LNCaP clone FGC (cell line): ENCODE measurements at regions not wholly inside any gene's neighbourhood (a gene's known extent, or its start where the extent isn't known, plus 50 kb on each side); places are given as distances from the start of the nearest gene placed in this dataset.

Experiments
- DNase-seq: peaks from one replicate; pipeline ENCODE4 v3.0.0-alpha.2; 2011; ENCODE audit warnings: low read depth
- H3K4me3 ChIP-seq: 2 replicates; pipeline ENCODE4 v1.5.1; 2011; ENCODE audit warnings: mild to moderate bottlenecking, low read depth, low read length, control low read depth
- TF ChIP-seq, protein P1 (sequence below): IDR thresholded peaks from 2 replicates; pipeline ENCODE4 v1.5.1; 2012; ENCODE audit warnings: mild to moderate bottlenecking; ENCODE audit not compliant: control insufficient read depth, insufficient read depth; ENCODE audit errors: extremely low read depth

DNA sequence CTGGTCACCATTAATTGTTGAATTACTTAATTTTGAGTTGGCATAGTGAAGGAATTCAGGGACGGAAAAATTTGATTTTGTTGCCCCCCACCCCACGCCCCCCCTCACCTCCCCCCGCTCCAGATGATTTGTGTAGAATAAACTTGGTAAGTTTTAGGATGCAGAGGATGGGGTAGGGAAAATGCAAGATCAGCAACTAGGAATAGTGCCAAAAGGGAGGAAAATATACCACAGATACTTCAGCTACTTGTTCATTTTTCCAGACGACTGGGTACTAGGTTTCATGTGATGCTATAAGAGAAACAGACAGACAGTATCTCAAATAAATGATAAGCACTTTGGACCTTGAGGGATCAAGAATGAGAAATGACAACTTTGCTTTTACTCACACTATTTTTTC, 862.2 kb upstream of the SEMA6A start:
- no peak for DNase-seq
- H3K4me3 ChIP-seq, result no peak overlapping the region
- TF ChIP-seq, protein P1, sequence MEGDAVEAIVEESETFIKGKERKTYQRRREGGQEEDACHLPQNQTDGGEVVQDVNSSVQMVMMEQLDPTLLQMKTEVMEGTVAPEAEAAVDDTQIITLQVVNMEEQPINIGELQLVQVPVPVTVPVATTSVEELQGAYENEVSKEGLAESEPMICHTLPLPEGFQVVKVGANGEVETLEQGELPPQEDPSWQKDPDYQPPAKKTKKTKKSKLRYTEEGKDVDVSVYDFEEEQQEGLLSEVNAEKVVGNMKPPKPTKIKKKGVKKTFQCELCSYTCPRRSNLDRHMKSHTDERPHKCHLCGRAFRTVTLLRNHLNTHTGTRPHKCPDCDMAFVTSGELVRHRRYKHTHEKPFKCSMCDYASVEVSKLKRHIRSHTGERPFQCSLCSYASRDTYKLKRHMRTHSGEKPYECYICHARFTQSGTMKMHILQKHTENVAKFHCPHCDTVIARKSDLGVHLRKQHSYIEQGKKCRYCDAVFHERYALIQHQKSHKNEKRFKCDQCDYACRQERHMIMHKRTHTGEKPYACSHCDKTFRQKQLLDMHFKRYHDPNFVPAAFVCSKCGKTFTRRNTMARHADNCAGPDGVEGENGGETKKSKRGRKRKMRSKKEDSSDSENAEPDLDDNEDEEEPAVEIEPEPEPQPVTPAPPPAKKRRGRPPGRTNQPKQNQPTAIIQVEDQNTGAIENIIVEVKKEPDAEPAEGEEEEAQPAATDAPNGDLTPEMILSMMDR, result no peak

DNA sequence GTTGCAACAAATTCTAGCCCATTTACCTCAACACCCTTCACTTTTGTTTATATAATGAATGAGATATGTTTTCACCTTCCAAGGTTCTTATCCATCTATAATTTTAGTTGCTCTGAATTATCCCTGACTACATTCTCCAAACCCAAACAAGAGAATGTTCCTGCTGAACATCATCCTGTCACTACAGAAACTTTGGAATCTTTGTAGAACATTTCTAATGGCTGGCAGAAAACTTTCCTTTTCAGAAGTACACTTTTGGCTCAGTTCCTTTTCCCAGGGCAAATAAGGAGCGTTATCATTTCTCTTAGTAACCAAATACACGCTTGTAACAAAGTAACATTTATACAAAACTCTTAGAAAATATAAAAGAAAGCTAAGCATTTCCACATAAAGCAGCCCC, 860.6 kb upstream of the SEMA6A start:
- TF ChIP-seq, protein P1, result no peak
- H3K4me3 ChIP-seq, result no peak overlapping the region
- no peak for DNase-seq

DNA sequence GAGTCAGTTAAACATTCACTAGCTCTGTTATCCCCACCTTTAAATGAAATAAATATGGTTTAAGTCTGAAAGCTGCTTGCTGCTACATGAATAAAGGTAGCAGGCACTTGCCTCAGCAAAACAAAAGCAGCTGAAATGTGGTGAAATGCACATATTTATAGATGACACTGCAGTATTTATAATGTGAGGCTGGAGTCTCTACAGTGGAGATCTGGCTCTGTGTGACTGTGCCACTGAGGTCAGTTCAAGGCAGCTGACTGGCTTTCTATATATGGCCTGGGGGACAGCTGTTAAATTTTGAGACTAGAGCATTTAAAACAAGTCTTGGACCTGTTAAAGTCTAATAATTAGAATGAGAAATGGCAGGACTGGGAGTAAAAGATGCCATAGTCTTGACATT, 859.6 kb upstream of the SEMA6A start:
- no peak overlapping the region for H3K4me3 ChIP-seq
- TF ChIP-seq, protein P1, result no peak
- no peak for DNase-seq

DNA sequence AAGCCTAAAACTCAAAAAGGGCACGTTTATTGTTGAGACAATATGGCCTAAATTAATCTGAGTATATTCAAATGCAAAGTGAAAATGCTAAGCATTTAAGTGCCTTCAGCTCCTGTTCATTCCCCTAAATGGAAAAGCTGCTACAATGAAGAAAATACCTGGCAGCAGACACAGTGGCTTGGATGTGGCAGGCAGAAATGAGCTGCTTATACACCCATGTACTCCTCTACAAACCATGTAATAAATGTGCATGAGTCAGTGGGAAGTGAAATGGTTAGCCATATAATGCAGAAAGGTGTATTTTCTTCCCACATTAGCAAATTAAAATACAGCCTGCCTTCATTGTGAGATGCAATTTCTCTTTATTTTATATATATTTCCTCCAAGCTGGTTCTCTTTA, 859.2 kb upstream of the SEMA6A start:
- TF ChIP-seq, protein P1, result no peak
- no peak for DNase-seq
- no peak overlapping the region for H3K4me3 ChIP-seq

DNA sequence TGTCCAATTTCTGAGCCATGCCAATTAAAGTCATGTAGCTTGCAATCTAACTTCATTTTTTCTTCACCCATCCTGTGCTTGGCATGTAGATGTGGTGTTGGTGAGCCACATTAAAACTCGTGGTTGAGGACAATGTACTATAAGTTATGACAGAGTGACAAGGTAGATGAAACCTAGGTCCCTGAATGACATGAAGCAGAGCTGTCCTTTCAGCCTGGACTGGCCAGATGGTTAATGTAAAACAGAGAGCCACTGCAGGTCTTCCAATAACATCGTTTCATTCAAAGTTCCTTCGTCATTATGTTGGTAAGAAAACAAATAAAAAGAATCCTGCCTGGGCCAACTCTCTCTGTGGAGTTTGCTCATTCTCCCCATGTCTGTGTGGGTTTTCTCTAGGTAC, 856.5 kb upstream of the SEMA6A start:
- TF ChIP-seq, protein P1, result no peak
- no peak overlapping the region for H3K4me3 ChIP-seq
- no peak for DNase-seq

DNA sequence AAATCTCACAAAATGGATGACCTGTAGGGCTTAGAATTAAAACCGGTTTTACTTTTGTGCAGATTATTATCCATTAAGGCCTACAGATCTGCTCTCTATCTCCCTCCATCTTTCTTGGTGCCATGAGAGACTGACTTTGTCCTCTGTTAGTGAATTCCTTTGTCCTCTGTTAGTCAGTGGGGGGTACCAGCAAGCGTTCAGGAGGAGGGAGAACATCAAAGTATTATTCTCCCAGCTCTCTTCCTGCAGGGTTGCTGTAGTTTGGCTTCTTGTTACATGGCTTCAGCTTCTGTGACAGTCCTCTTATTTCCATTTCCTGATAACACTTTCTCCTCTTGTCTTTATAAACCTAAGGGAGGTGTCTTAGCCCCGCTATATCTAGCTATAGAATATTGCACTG, 850.5 kb upstream of the SEMA6A start:
- no peak for DNase-seq
- TF ChIP-seq, protein P1, result no peak
- no peak overlapping the region for H3K4me3 ChIP-seq

DNA sequence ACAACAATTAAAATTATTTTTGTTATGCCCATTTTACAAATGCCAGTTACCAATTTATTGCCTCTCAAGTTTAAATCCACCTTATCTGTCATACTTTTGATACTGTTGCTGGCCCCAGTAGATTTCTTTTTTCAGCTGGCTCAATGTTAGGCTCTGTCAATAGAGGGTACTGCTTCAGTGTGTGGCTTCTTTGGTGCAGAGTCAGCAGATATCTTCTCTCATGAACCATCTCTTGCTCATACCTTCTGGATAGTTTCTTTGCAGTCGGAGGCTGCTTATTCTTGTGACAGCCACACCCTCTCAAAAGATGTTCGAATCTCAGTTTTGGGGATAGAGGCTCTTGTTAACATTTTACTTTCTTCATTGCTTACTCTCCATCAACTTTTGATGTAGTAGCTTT, 849.9 kb upstream of the SEMA6A start:
- no peak overlapping the region for H3K4me3 ChIP-seq
- no peak for DNase-seq
- TF ChIP-seq, protein P1, result no peak
